IPS-15b (cell line): ENCODE measurements at regions not wholly inside any gene's neighbourhood (a gene's known extent, or its start where the extent isn't known, plus 50 kb on each side); places are given as distances from the start of the nearest gene placed in this dataset.
A peak's percentile ranks its signal among the peaks of the same experiment; 100 is the strongest.

Experiments used
- H3K27me3 ChIP-seq: one replicate; pipeline ENCODE4 v1.6.1; 2013; ENCODE audit warnings: low read length; ENCODE audit not compliant: control insufficient read depth, insufficient read depth
- H3K36me3 ChIP-seq: one replicate; pipeline ENCODE4 v1.6.1; 2013; ENCODE audit warnings: low read length; ENCODE audit not compliant: control insufficient read depth, insufficient read depth
- H3K4me1 ChIP-seq: one replicate; pipeline ENCODE4 v1.6.1; 2013; ENCODE audit warnings: mild to moderate bottlenecking, low read length; ENCODE audit not compliant: control insufficient read depth, insufficient read depth
- H3K4me3 ChIP-seq: one replicate; pipeline ENCODE4 v1.5.1; 2013; ENCODE audit warnings: low read depth, low read length
- H3K9ac ChIP-seq: one replicate; pipeline ENCODE4 v1.6.1; 2013; ENCODE audit warnings: low read depth, mild to moderate bottlenecking, low read length
- H3K9me3 ChIP-seq: one replicate; pipeline ENCODE4 v1.6.1; 2013; ENCODE audit warnings: mild to moderate bottlenecking, low read length; ENCODE audit not compliant: control insufficient read depth, insufficient read depth

GRCh38 chr5:73381590-73382400 is 66.8 kb downstream of the FOXD1 start:
- peak overlapping the region; percentile 13 for H3K4me3 ChIP-seq
- no peak overlapping the region for H3K9ac ChIP-seq
- H3K4me1 ChIP-seq, result peaks cover 5% of the 10 kb centered on the region
- no peaks in the 10 kb centered on the region for H3K9me3 ChIP-seq
- H3K27me3 ChIP-seq, result peaks cover 44% of the 10 kb centered on the region
- H3K36me3 ChIP-seq, result no peaks in the 10 kb centered on the region

- no peak overlapping the region for H3K4me3 ChIP-seq
- H3K36me3 ChIP-seq, result no peaks in the 10 kb centered on the region
- H3K9ac ChIP-seq, result no peak overlapping the region
- no peaks in the 10 kb centered on the region for H3K9me3 ChIP-seq
- peaks cover 44% of the 10 kb centered on the region for H3K27me3 ChIP-seq
- peaks cover 5% of the 10 kb centered on the region for H3K4me1 ChIP-seq
Measured at GRCh38 chr5:73380710-73381589, 67.6 kb downstream of the FOXD1 start.

GRCh38 chr5:73380041-73380440 is 68.5 kb downstream of the FOXD1 start:
- H3K27me3 ChIP-seq, result peaks cover 44% of the 10 kb centered on the region
- H3K36me3 ChIP-seq, result no peaks in the 10 kb centered on the region
- H3K4me1 ChIP-seq, result peaks cover 5% of the 10 kb centered on the region
- H3K9me3 ChIP-seq, result no peaks in the 10 kb centered on the region
- no peak overlapping the region for H3K9ac ChIP-seq
- H3K4me3 ChIP-seq, result no peak overlapping the region

- Histone ChIP-seq H3K4me3 (no peak overlapping the region), H3K27me3 (peaks cover 44% of the 10 kb centered on the region), H3K36me3 (no peaks in the 10 kb centered on the region), H3K9me3 (no peaks in the 10 kb centered on the region), H3K9ac (no peak overlapping the region), H3K4me1 (peaks cover 5% of the 10 kb centered on the region)
Measured at GRCh38 chr5:73379435-73379834, 69.1 kb downstream of the FOXD1 start.

- H3K4me1 ChIP-seq, result peaks cover 5% of the 10 kb centered on the region
- H3K9me3 ChIP-seq, result no peaks in the 10 kb centered on the region
- H3K36me3 ChIP-seq, result no peaks in the 10 kb centered on the region
- peaks cover 43% of the 10 kb centered on the region for H3K27me3 ChIP-seq
- no peak overlapping the region for H3K4me3 ChIP-seq
- no peak overlapping the region for H3K9ac ChIP-seq
Measured at GRCh38 chr5:73378765-73379164, 69.8 kb downstream of the FOXD1 start.

GRCh38 chr5:73378070-73378469 is 70.5 kb downstream of the FOXD1 start:
- no peak overlapping the region for H3K9ac ChIP-seq
- H3K4me1 ChIP-seq, result peaks cover 5% of the 10 kb centered on the region
- H3K9me3 ChIP-seq, result no peaks in the 10 kb centered on the region
- no peaks in the 10 kb centered on the region for H3K36me3 ChIP-seq
- peaks cover 37% of the 10 kb centered on the region for H3K27me3 ChIP-seq
- no peak overlapping the region for H3K4me3 ChIP-seq

- H3K27me3 ChIP-seq, result peaks cover 30% of the 10 kb centered on the region
- H3K4me3 ChIP-seq, result no peak overlapping the region
- no peaks in the 10 kb centered on the region for H3K9me3 ChIP-seq
- peaks cover 5% of the 10 kb centered on the region for H3K4me1 ChIP-seq
- H3K36me3 ChIP-seq, result no peaks in the 10 kb centered on the region
- no peak overlapping the region for H3K9ac ChIP-seq
Measured at GRCh38 chr5:73376618-73377170, 71.9 kb downstream of the FOXD1 start.

DNA sequence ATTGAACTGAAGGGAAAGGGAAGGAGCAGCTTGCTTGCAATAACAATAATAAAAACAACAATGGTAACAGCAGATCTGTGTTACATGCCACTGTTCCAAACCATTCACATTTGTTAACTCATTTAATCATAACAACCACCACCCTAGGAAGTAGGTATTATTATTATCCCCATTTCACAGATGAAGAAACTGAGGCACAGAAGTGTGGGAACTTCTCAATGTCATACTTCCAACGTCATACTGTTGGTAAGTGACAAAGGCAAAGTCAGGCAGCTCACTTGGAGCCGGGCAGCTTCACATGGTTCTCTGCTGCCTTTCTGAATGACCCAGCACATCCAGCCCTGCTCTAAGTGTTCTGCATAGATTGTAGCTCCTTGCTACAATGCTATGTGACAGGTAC is 72.6 kb downstream of the FOXD1 start:
- H3K4me1 ChIP-seq, result peaks cover 5% of the 10 kb centered on the region
- H3K4me3 ChIP-seq, result no peak overlapping the region
- no peaks in the 10 kb centered on the region for H3K36me3 ChIP-seq
- H3K9ac ChIP-seq, result no peak overlapping the region
- H3K27me3 ChIP-seq, result peaks cover 27% of the 10 kb centered on the region
- no peaks in the 10 kb centered on the region for H3K9me3 ChIP-seq

DNA sequence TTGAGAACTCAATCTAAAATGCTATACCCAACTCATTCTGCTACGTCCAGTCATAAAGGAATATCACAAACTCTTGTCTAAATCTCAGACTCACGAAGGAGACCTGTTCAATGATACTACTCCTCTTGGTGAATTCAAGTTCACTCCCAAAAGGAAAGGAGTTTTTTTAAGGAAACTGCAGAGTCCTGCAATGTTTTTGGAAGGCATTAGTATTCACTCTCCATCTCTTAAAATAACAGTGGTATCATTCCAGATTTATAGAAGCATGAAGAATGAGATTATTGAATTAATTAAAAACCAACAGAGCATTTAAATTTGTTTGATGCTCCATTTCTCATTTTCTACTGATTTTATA is 73.4 kb downstream of the FOXD1 start:
- Histone ChIP-seq H3K4me1 (peaks cover 9% of the 10 kb centered on the region), H3K4me3 (no peak overlapping the region), H3K27me3 (peaks cover 22% of the 10 kb centered on the region), H3K9me3 (no peaks in the 10 kb centered on the region), H3K9ac (no peak overlapping the region), H3K36me3 (no peaks in the 10 kb centered on the region)

- no peak overlapping the region for H3K9ac ChIP-seq
- H3K4me3 ChIP-seq, result no peak overlapping the region
- no peaks in the 10 kb centered on the region for H3K9me3 ChIP-seq
- H3K36me3 ChIP-seq, result no peaks in the 10 kb centered on the region
- H3K4me1 ChIP-seq, result peaks cover 9% of the 10 kb centered on the region
- peaks cover 17% of the 10 kb centered on the region for H3K27me3 ChIP-seq
Measured at GRCh38 chr5:73374520-73375190, 73.9 kb downstream of the FOXD1 start.

DNA sequence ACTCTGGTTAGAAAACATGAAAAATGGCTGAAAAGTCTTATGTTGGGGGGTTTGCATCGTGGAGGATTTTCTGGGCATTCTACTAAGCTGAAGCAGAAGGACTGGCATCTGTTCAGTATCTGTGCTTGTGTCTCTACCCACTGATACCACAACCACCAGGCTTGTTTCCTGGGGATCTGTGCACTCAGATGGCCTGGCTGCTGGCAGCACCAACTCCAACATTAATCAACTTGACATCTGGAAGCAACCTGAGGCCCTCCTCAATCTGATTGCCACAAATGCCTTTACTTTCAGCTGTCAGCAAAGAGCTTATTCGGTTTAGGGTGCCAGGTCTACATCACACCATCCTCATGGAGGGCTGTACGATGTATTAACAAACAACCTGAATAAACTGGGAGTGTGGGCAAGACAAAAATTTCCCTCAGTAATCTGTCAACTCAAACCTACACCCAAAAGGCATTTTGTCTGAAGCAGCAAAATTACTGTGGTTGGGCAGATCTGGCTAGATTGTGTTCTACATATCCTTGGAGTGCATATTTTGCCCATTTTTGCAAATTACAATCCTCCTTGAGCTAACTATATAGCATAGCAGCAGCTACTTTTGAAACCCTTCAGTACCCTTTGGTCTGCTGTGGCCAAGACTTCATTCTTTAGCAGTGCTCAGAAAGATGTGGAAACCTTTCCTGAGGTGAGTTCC is 74.6 kb downstream of the FOXD1 start:
- Histone ChIP-seq H3K9me3 (no peaks in the 10 kb centered on the region), H3K4me3 (no peak overlapping the region), H3K36me3 (no peaks in the 10 kb centered on the region), H3K27me3 (peaks cover 10% of the 10 kb centered on the region), H3K9ac (no peak overlapping the region), H3K4me1 (peaks cover 9% of the 10 kb centered on the region)
